ENCODE measurements at regions not wholly inside any gene's neighbourhood (a gene's known extent, or its start where the extent isn't known, plus 50 kb on each side); places are given as distances from the start of the nearest gene placed in this dataset.

DNA sequence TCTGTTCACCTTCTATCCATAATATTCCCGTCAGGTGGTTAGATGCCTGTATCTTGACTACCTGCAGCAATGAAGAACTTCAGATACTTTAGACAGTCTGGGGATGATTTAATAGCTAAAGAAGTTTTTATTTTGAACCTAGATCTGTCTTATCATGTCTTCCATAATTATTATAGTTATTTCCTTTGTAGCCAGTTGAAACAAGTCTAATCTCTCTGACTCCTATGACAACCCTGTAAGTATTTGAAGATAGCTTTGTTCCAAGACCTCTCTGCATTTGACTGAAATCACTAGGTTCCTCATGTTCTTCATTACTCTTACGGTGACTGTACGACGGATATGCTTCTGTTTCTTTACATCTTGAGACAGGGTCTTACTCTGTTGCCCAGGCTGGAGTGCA lies 316.6 kb upstream of the BMP2 start:
- TF ChIP-seq, protein P1, sequence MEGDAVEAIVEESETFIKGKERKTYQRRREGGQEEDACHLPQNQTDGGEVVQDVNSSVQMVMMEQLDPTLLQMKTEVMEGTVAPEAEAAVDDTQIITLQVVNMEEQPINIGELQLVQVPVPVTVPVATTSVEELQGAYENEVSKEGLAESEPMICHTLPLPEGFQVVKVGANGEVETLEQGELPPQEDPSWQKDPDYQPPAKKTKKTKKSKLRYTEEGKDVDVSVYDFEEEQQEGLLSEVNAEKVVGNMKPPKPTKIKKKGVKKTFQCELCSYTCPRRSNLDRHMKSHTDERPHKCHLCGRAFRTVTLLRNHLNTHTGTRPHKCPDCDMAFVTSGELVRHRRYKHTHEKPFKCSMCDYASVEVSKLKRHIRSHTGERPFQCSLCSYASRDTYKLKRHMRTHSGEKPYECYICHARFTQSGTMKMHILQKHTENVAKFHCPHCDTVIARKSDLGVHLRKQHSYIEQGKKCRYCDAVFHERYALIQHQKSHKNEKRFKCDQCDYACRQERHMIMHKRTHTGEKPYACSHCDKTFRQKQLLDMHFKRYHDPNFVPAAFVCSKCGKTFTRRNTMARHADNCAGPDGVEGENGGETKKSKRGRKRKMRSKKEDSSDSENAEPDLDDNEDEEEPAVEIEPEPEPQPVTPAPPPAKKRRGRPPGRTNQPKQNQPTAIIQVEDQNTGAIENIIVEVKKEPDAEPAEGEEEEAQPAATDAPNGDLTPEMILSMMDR (IDR thresholded peaks at IDR 0.05): no peak
- TF ChIP-seq POLR2A (IDR thresholded peaks at IDR 0.05) (no peak), POLR2AphosphoS5 (IDR thresholded peaks at IDR 0.05) (no peak), EP300 (IDR thresholded peaks at IDR 0.05) (no peak)

All from upper lobe of left lung (tissue), 4 donors.